Vagina (tissue), 2 donors: ENCODE measurements at regions not wholly inside any gene's neighbourhood (a gene's known extent, or its start where the extent isn't known, plus 50 kb on each side); places are given as distances from the start of the nearest gene placed in this dataset.

Source experiments
- POLR2A ChIP-seq, 2 donors: fragments of 450-650 bp; IDR thresholded peaks; one replicate each; pipeline ENCODE4 v1.6.1; 2017; ENCODE audit warnings: antibody characterized with exemption in 2 of 2, mild to moderate bottlenecking in 2 of 2, moderate library complexity in 2 of 2
- TF ChIP-seq, protein P1 (sequence below), 3 experiments: fragments of 450-650 bp in 2 of 3; fragments of 200-600 bp in 1 of 3; sonication (generic) in 1 of 3; IDR thresholded peaks; one replicate each; pipeline ENCODE4 v1.5.1; 2017 to 2019; ENCODE audit warnings: antibody characterized with exemption in 3 of 3, mild to moderate bottlenecking in 2 of 3, moderate library complexity in 2 of 3

DNA sequence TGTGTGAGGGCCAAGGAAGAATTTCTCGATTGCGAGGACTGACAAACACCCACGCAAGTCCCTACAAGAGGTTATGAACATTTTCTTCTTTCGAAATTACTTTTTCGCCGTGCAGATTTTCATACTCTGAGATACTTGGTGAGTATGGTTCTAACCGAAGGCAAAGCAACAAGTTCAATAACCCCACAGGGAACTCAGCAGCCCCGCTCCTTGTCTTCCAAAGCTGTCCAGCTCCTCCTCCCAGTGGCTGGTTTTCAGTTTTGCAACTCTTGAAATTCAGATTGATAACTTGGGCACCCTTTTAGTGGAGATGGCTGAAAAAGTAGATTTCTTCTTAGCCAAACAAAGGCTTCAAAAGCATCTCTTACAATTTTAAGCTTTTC is 154.4 kb downstream of the SETD4 start:
- TF ChIP-seq POLR2A (IDR thresholded peaks at IDR 0.05) = no peak
- TF ChIP-seq, protein P1, sequence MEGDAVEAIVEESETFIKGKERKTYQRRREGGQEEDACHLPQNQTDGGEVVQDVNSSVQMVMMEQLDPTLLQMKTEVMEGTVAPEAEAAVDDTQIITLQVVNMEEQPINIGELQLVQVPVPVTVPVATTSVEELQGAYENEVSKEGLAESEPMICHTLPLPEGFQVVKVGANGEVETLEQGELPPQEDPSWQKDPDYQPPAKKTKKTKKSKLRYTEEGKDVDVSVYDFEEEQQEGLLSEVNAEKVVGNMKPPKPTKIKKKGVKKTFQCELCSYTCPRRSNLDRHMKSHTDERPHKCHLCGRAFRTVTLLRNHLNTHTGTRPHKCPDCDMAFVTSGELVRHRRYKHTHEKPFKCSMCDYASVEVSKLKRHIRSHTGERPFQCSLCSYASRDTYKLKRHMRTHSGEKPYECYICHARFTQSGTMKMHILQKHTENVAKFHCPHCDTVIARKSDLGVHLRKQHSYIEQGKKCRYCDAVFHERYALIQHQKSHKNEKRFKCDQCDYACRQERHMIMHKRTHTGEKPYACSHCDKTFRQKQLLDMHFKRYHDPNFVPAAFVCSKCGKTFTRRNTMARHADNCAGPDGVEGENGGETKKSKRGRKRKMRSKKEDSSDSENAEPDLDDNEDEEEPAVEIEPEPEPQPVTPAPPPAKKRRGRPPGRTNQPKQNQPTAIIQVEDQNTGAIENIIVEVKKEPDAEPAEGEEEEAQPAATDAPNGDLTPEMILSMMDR (IDR thresholded peaks at IDR 0.05) = no peak
